ENCODE measurements at regions not wholly inside any gene's neighbourhood (a gene's known extent, or its start where the extent isn't known, plus 50 kb on each side); places are given as distances from the start of the nearest gene placed in this dataset.

GRCh38 chr1:94725566-94725965, 94.6 kb upstream of the SLC44A3 start:
- Histone ChIP-seq H3K4ac (ENCODE audit: low read depth, low read length) (peak overlapping the region; percentile 95), H2BK120ac (ENCODE audit: low read depth, low read length) (peak overlapping the region; percentile 98), H3K9me3 (ENCODE audit: control insufficient read depth, insufficient read depth, low read length) (no peaks in the 10 kb centered on the region), H4K91ac (ENCODE audit: insufficient read depth, low read depth, low read length) (peak overlapping the region; percentile 99), H3K9ac (ENCODE audit: low read depth, low read length) (no peak overlapping the region), H2BK15ac (ENCODE audit: low read depth, low read length) (peak overlapping the region; percentile 100), H3K18ac (ENCODE audit: low read depth, low read length) (peak overlapping the region; percentile 89), H3K36me3 (ENCODE audit: control insufficient read depth, insufficient read depth, low read length) (no peaks in the 10 kb centered on the region), H3K4me3 (ENCODE audit: insufficient read depth, low read depth, low read length) (no peak overlapping the region), H3K14ac (replicated peaks; ENCODE audit: low read depth, low read length) (peak overlapping the region; percentile 73), H2AK9ac (replicated peaks; ENCODE audit: low read depth, low read length, poor library complexity) (peak overlapping the region; percentile 22), H2AFZ (replicated peaks; ENCODE audit: low read length, poor library complexity) (peak overlapping the region; percentile 5), H3K4me1 (ENCODE audit: control insufficient read depth, insufficient read depth, low read length) (peaks cover 28% of the 10 kb centered on the region), H4K5ac (ENCODE audit: low read depth, low read length) (peak overlapping the region; percentile 66), H3K9me1 (ENCODE audit: insufficient read depth, low read length) (peaks cover 21% of the 10 kb centered on the region), H4K8ac (ENCODE audit: low read depth in 2 of 2, low read length in 2 of 2) (peak overlapping the region; percentile 95 to 98), H3K56ac (ENCODE audit: extremely low read depth, insufficient read depth, low read length) (no peak overlapping the region), H2AK5ac (ENCODE audit: low read depth, low read length) (peak overlapping the region; percentile 99), H2BK20ac (ENCODE audit: low read depth, low read length) (peak overlapping the region; percentile 94), H2BK5ac (ENCODE audit: low read depth, low read length, poor library complexity, severe bottlenecking) (peak overlapping the region; percentile 92), H3K4me2 (ENCODE audit: low read depth, low read length) (no peak overlapping the region), H3K27me3 (ENCODE audit: control insufficient read depth, insufficient read depth, low read length) (no peaks in the 10 kb centered on the region), H3K23ac (ENCODE audit: low read depth, low read length) (peak overlapping the region; percentile 20), H3K79me1 (ENCODE audit: low read depth in 1 of 2, low read length in 2 of 2) (peaks cover 0 to 12% of the 10 kb centered on the region in 2 experiments; a peak in 2 of 4 replicates), H3K27ac (ENCODE audit: insufficient read depth, low read length) (peak overlapping the region; percentile 0; the same call in 1 of the 2 replicates), H4K20me1 (ENCODE audit: insufficient read depth, low read length) (no peaks in the 10 kb centered on the region)
- intact Hi-C loops (cut with micrococcal nuclease) (no loop called here), dilution Hi-C loops (cut with HindIII; ENCODE audit: low sequenced_read_pairs, unreplicated experiment) (no loop called here), in situ Hi-C loops (cut with MboI; ENCODE audit: low sequenced_read_pairs) (no loop called here)
- no CpG with 5 or more reads among the region's 3 CpGs for WGBS, 2 experiments (ENCODE audit: extremely low coverage in 2 of 2, insufficient read length in 1 of 2)
- ChIA-PET CTCF (no interaction called here), POLR2A (ENCODE audit: unreplicated experiment) (no interaction called here)
- no peak for DNase-seq
- no TSS peak for BruUV-seq (replicated peaks)
- no peak for ATAC-seq (ENCODE audit: low read depth)
- no peak for TF ChIP-seq NFE2L2 (IDR thresholded peaks at IDR 0.05; ENCODE audit: low read depth, low read length)
- no peak for TF ChIP-seq MXI1 (IDR thresholded peaks at IDR 0.05; ENCODE audit: borderline replicate concordance, low read depth, low read length)
